ENCODE measurements at regions not wholly inside any gene's neighbourhood (a gene's known extent, or its start where the extent isn't known, plus 50 kb on each side); places are given as distances from the start of the nearest gene placed in this dataset.
"Not testable (repeated sequence)": the region's sequence is repeated elsewhere in the genome, so short reads cannot be mapped to it uniquely, and the experiment has no call there.

GRCh38 chr20:26373066-26373465 is 676.4 kb upstream of the ZNF337 start:
- not testable (repeated sequence) for DNase-seq (ENCODE audit: low read depth in 2 of 2)

- no peak for DNase-seq (ENCODE audit: low read depth in 2 of 2)
Observed at GRCh38 chr20:26354511-26354910, 657.9 kb upstream of the ZNF337 start.

- no peak for DNase-seq (ENCODE audit: low read depth in 2 of 2)
Observed at GRCh38 chr20:26347396-26347795, 650.7 kb upstream of the ZNF337 start.

GRCh38 chr20:26340460-26341065 is 643.9 kb upstream of the ZNF337 start:
- not testable (repeated sequence) for DNase-seq (ENCODE audit: low read depth in 2 of 2)

GRCh38 chr20:26324177-26324576 is 627.5 kb upstream of the ZNF337 start:
- DNase-seq (ENCODE audit: low read depth in 2 of 2), result no peak

- no peak for DNase-seq (ENCODE audit: low read depth in 2 of 2)
Observed at GRCh38 chr20:26315054-26315453, 618.4 kb upstream of the ZNF337 start.

- DNase-seq (ENCODE audit: low read depth in 2 of 2), result not testable (repeated sequence)
Observed at GRCh38 chr20:26309720-26310119, 613.1 kb upstream of the ZNF337 start.

GRCh38 chr20:26308961-26309360 is 612.3 kb upstream of the ZNF337 start:
- no peak for DNase-seq (ENCODE audit: low read depth in 2 of 2)

GRCh38 chr20:26295006-26295405 is 598.4 kb upstream of the ZNF337 start:
- no peak for DNase-seq (ENCODE audit: low read depth in 2 of 2)

GRCh38 chr20:26288379-26289061 is 591.9 kb upstream of the ZNF337 start:
- not testable (repeated sequence) for DNase-seq (ENCODE audit: low read depth in 2 of 2)

GRCh38 chr20:26279238-26279637 is 582.6 kb upstream of the ZNF337 start:
- DNase-seq (ENCODE audit: low read depth in 2 of 2), result no peak

GRCh38 chr20:26277339-26277738 is 580.7 kb upstream of the ZNF337 start:
- no peak for DNase-seq (ENCODE audit: low read depth in 2 of 2)

GRCh38 chr20:26276554-26277210 is 580.0 kb upstream of the ZNF337 start:
- DNase-seq (ENCODE audit: low read depth in 2 of 2), result no peak

GRCh38 chr20:26268762-26269161 is 572.1 kb upstream of the ZNF337 start:
- DNase-seq (ENCODE audit: low read depth in 2 of 2), result not testable (repeated sequence)

- not testable (repeated sequence) for DNase-seq (ENCODE audit: low read depth in 2 of 2)
Observed at GRCh38 chr20:26260925-26261324, 564.3 kb upstream of the ZNF337 start.

GRCh38 chr20:26252311-26252975 is 555.8 kb upstream of the ZNF337 start:
- DNase-seq (ENCODE audit: low read depth in 2 of 2), result not testable (repeated sequence)

GRCh38 chr20:26251376-26251775 is 554.7 kb upstream of the ZNF337 start:
- not testable (repeated sequence) for DNase-seq (ENCODE audit: low read depth in 2 of 2)

GRCh38 chr20:26250249-26251114 is 553.8 kb upstream of the ZNF337 start:
- not testable (repeated sequence) for DNase-seq (ENCODE audit: low read depth in 2 of 2)

- no peak for DNase-seq (ENCODE audit: low read depth in 2 of 2)
Observed at GRCh38 chr20:26243731-26244130, 547.1 kb upstream of the ZNF337 start.

- not testable (repeated sequence) for DNase-seq (ENCODE audit: low read depth in 2 of 2)
Observed at GRCh38 chr20:26220609-26221008, 524.0 kb upstream of the ZNF337 start.

GRCh38 chr20:26219546-26219945 is 522.9 kb upstream of the ZNF337 start:
- not testable (repeated sequence) for DNase-seq (ENCODE audit: low read depth in 2 of 2)

Data from dermis microvascular lymphatic vessel endothelial cell (primary cell).